GM21786 (cell line): ENCODE measurements at regions not wholly inside any gene's neighbourhood (a gene's known extent, or its start where the extent isn't known, plus 50 kb on each side); places are given as distances from the start of the nearest gene placed in this dataset.

ENCODE experiments used
- ATAC-seq: cut with Tn5 transposase; IDR thresholded peaks from one replicate; pipeline ENCODE4 v1.9.1; 2021; ENCODE audit not compliant: unreplicated experiment

DNA sequence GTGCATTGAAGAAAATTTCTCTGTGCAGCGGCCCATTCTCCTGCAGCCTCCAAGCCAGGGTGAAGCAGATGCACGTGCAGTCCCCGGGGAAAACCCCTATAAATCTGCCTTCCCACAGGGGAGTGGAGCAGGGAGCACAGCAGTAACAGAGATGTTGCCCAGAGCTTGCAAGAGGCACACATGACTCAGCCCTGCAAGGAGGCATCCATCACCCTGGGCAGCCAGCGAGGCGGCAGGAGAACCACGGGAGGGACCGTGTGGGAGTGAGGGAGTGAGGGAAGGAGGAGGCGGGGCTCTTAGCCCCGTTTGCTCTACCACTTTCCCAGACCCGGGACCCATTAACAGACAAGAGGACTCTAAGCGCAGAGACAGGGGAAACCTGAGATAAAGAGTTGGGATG is 96.2 kb upstream of the ARAP3 start:
- no peak for ATAC-seq

DNA sequence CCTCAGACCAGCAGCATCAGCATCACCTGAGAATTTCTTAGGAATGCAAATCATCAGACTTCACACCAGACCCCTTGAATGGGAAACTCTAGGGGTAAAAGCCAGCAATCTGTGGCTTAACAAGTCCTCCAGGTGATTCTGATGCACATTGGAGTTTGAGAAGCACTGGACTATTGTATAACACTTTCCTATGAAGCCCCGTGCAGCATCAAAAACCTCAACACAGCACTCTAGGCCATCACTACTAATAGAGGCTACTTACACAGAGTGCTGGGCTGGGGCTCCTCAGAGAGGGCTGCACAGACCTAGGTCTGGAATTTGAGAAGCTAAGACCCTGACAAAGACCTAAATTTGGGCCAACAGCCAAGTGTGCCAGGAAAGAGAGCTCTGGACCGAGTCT is 95.7 kb upstream of the ARAP3 start:
- no peak for ATAC-seq

DNA sequence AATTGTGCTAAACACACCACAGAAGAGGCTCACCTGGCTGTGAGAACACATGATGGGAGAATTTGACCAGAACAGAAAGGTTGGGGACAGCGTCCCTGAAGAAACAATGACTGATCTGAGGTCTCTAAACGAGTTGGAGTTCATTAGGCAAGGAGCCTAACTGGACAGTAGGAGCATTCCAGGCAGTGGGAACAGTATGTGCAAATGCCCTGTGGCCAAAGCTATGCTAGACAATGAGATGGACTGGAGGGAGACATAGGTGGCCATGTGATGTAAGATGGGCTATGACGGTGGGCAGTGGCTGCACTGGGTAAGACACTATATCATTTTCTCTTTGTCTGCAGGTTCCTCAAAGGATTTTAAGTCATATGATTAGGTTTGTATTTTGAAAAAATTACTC is 95.1 kb upstream of the ARAP3 start:
- no peak for ATAC-seq

DNA sequence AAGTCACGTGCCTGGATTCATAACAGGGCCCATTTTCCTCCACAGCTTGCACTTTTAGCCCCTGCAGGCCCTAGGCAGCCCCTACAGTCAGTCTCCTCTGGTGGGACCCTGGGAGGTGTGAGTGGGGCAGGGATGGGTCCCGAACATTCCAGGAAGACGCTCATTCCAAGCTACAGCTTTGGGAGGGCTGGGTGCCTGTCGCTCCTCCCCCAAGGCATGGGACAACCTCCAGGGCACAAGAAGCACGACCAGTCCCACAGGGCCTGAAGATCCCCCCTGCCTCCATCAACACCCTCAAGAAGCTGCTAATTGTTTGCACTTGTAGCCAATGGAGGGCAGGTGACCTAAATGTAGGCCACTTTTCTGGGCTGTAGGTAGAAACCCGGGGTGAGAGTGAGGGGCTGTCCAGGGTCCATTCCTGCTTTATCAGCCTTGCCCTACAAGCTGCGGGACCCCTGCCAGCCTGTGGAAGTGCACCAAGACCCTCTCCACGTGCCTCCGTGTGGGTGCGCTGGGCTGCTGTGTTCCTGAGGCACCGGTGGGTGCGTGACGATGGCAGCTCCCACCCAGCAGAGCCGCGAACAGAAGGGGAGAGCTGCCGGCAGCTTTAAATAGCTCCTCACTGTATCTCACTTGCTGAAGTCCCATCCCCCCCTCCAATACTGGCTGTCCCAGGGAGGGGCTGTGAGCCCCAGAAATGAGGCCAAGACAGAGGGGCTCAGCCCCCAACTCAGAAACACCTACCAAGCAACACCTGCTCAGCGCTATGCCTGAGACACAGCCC is 91.9 kb upstream of the ARAP3 start:
- no peak for ATAC-seq

DNA sequence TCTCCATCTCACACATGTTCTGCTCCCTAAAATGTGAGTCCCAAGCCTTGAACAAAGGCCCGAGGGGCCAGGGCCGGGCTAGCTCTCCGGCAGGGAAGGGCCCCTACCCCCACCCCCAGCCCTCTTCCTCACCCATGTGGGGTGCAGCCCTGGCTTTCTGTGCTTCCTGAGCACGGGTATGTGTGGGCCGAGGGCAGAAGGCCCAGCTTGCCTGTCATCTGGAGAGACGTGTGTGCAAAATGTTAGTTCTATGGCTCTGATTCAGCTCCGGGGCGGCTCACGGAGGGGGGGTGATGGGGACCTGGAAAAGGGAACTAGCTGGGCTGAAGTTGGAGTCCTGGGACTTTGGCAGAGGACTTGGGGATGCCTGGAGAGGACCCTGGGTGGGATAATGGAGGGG is 90.3 kb upstream of the ARAP3 start:
- ATAC-seq: no peak

DNA sequence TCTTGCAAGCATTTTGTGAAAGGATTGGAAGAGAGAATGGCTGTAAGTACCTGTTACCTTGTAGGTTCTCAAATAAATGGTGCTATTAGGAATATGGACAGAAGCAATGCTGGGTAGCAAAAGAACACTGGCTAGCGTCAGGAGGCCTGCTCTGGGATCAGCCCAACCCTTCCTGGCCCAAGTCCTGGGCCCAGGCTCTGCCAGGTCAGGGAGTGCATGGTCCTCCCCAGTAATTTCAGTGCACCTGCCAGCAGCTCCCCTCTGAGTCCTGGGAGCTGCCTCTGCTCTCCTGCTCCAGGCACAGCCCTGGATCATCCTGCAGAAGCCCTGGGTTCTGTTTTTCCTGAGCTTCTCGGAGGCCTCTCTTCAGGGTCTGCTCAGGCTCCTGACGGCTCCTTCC is 89.5 kb upstream of the ARAP3 start:
- no peak for ATAC-seq

DNA sequence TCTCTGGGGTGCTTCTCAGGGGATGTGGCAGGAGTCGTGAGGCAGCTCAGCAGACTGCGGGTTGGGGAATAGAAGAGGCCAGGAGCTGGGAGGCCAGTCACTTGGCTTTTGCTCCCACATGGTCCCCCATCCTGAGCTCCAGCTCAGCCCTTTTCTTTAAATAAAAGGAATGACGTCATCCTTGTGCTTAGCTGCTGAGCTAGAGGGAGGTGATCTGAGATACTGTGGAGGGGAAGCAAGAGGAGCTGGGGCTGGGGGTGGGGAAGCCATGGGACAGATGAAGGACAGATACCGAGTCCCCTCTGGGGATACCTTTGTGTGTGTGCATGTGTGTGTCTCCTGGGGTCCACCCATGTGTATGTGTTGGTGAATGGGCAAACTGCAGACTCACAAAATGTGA is 89.0 kb upstream of the ARAP3 start:
- no peak for ATAC-seq

DNA sequence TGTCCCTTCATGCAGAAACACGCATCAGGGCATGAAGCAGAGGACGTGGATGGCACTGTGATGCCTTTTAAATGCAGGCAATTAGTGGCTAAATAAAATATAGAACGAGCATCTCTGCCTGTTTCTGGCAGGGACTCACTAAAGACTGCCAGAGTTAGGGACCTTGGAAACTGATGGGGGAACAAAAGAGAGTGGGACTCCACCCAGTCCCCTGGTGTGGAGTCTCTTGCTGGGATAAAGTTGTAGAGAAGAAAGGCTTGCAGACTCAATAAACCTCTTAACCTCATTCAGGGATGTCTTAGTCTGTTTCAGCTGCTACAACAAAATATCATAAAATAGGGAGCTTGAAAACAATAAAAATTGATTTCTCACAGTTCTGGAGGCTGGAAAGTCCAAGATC is 87.6 kb upstream of the ARAP3 start:
- ATAC-seq: no peak

DNA sequence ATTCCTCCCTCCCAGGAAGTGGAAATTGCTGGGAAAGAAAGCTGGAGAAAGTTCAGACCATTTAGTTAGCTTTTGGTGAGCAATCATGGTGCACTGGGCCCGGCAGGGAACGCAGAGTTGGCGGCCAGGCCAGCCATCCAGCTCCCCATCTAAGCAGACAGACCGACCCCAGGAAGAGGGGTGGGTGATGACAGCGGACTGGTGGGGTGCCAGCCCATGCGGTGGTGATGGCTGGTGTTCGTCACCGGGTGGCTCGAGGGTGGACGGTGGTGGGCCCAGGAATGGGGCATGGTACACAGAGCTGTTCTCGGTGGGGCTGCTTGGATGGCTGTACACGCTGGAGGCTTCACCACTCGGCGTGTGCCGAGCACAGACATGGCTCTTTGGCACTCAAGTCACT is 85.6 kb upstream of the ARAP3 start:
- ATAC-seq: no peak

DNA sequence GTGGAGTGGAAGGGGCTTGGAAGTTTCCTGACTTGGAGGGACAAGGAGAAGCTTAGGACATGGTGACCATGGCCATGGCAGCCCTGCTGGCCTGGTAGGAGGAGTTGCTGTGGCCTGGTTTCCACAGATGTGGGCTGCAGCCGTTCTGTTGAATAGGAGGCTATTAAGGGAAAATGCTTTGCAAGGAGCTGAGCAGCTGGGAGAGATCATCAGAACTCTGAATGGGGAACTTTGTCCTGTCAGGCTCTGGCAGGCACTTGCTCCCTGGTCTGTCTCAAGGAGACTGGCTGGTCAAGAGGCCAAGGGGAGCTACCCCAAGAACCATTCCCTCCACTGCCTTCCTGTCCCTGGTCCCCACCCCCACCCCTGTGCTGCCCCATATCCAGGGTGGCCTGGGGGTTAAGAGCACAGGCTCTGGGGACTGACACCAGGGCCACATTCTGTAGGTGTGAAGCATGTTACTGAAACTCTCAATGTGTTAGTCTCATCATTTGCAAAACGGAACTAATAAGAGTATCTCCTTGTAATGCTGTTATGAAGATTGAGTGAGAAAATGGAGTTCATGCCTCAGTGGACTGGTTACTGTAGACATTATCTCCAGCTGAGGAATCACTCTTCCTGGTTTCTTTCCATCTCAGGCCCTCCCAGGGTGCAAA is 84.0 kb upstream of the ARAP3 start:
- no peak for ATAC-seq

DNA sequence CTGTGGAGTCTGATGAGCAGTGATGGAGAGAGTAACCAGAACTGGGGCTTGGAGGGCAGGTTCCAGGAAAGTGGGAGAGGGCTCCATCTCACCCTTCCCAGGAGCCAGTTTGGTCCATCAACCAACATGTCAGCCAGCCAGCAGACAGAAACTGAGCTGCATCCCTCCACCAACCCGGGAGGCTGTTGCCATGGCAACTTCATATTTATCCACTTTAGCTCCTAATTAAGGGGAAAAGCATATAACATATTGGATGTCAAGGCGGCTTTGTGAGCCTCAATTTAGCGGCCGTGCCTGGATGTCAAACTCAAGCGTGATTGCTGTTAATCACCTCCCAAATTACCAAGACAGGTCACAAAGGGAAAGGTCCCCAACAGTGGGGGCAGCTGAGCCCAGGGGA is 81.5 kb upstream of the ARAP3 start:
- ATAC-seq: no peak

DNA sequence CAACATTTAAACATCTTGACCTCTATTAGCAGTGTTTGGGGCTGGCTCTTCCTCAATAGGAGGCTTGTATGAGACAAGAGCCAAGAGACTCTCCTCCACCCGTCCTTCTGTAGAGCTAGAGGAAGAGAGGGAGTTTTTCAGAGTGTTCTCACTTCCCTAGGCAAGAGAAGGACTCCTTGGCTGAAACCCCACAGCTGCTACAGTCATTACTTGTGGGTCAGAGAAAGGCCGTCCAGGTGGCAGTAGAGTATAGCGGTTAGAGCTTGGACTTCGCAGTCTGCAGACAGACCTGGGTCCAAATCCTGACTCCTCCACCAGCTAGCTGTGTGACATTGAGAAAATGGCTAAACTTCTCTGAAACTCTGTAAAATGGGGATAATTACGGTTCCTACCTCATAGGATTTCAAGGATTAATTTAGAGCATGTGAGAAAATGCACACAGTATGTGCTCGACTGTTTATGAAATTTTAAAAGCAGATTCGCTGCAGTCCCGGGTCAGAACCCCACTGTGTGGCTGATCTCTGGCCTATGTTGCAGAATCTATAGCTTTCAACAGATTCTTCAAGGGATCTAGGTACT is 80.8 kb upstream of the ARAP3 start:
- no peak for ATAC-seq

DNA sequence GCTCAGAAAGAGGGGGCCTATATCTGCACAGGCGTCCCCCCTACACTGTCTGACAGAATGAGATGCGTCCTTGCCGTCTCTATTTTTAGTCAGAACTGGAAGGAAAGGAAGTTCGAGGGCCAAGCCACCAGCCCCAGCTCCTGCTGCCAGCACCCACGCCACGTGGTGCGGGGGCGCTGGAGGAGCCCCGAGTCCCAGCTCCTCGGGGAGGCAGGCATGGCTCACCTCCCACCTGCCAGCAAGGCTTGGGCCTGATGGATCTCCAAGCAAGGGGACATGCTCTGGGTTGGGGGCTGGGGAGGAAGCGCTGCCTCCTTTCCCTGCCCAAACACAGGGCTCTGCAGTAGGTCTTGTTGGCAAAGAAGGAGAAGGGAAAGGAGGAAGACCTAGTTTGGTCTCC is 80.3 kb upstream of the ARAP3 start:
- ATAC-seq: no peak

DNA sequence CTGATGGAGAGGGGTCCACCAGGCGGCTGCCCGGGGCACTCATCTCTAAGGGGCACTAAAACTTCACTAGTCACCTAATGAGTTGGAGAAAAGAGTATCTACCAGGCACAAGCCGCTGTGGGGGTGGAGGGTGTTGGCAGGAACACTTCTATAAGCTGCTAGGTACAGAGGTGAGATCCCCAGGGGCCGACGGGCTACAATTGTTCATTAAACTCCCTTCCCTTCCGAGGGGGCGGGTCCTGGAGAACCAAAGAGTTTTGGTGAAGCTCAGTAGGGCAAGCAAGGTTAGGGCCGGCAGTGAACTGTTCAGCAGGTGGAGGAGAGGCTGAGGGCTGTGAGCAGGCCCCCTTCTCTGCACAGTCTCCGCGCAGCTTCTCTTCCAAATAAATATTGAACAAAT is 78.7 kb upstream of the ARAP3 start:
- ATAC-seq: no peak

DNA sequence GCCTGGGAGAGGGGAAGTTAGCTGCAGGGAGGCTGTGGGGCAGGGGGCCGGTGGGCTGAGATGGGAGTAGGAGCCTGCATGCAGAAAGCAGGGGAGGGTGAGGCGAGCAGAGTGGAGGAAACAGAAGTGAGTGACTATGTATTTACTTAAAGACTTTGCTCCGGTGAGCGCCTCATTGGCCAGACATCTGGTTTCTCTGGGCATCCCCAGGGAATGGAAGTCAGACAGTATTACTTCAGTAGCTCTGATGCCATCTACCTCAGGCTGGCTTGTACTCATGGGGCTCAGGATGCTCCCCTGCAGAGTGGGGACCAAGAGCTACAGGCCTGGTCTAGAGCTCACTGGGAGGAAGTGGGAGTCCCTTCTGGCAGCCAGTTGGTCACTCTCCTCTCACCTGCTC is 78.2 kb upstream of the ARAP3 start:
- no peak for ATAC-seq

DNA sequence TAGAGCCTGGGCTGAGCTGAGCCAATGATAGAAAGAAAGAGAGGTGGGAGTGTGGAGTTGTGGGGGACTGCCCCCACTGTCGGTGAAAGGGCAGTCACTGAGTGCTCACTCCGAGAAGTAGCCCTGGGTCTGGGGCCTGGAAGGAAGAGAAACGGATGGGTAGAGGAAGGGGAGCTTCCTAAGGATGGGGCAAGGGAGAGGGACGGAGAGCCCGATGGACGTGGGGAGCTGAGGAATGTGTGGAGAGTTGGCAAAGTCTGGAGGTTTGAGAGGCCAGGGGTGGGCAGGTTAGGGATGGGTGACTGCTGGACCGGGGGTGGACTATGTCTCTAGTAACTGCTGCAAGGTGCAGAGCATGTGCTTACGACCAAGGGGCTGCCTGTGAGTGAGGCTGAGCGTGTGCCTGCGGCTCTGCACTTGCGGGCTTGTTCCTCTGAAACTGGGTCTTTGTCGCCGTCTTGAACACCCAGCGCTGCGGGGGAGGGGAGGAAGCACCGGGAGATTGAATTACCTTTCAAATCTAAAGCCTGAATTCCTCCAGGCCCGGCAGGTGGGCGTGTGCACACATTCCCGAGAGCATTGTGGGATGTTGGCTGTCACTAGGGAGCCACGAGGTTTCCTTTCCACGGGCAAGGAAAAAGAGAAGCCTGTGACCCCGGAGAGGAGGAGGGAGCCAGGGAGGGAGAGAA is 76.4 kb upstream of the ARAP3 start:
- ATAC-seq: no peak

DNA sequence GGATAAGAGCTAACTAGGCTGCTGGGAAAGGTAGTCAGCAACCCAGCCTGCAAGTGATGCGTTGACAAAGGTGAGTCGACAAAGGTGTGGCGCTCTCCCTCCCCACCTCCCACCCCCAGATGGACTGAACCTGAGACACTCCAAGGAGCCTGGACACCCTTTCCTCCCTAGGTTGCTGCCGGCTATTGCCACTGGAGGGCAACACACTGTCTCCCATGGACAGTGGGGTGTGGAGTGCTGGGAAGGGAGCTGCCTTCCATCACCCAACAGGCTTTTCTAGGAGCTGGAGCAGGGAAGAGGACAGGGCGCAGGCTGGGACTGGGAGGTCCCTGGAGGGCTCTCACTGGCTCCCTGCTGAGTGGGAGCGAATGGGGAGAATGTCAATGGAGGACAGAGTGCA is 75.4 kb upstream of the ARAP3 start:
- no peak for ATAC-seq

DNA sequence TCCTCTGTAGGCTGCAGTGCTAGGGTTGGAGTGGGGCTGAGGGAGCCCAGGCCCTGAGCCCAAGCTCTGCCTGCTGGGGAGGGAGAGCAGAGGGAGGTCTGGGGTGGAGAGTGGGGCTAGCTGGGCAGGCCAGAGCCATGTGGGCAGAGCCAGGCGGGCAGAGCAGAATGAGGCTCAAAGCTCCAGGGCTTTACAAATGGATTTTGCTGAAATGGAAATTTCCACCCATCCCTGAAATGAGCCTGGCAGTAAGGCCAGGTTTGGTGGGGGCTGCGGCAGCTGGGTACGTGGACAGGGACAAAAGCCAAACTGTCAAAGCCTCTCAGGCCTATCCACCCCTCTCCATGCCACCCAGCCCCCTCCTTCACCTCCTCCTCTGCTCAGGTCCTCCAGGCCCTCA is 74.2 kb upstream of the ARAP3 start:
- no peak for ATAC-seq

DNA sequence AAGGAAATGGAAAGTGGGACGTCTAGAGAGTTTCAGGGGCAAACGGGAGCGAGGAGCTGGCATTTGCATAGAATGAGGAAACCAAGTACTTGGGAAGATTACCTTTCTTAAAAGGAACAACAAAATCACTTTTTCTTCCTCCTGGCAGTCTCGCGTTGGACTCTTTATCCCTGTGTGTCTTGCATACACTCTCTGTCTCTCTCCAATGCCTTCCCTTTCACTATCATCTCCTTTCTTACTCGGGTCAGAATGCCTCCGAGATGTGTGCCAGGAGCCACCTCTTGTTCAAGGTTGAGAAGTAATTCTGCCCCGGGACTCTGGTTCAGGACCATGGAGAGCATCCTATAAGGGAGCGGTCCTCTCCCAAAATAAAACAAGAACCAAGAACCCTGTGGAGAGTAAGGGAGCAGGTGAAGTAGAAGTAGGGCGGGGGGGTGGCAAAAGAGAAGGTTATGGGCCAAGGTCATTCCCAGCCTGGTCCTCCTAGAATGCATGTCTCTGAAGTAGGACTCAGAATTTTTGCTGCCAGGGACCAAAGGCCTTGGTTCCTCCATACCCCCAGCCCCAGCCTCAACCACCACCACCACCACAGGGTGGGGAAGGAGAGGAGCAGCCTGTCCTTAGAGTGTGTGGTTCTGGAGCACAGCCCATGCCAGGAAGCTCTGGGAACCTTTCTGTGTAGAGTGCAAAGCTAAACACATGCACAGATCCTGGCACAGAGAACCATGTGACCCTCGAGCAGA is 72.1 kb upstream of the ARAP3 start:
- no peak for ATAC-seq

DNA sequence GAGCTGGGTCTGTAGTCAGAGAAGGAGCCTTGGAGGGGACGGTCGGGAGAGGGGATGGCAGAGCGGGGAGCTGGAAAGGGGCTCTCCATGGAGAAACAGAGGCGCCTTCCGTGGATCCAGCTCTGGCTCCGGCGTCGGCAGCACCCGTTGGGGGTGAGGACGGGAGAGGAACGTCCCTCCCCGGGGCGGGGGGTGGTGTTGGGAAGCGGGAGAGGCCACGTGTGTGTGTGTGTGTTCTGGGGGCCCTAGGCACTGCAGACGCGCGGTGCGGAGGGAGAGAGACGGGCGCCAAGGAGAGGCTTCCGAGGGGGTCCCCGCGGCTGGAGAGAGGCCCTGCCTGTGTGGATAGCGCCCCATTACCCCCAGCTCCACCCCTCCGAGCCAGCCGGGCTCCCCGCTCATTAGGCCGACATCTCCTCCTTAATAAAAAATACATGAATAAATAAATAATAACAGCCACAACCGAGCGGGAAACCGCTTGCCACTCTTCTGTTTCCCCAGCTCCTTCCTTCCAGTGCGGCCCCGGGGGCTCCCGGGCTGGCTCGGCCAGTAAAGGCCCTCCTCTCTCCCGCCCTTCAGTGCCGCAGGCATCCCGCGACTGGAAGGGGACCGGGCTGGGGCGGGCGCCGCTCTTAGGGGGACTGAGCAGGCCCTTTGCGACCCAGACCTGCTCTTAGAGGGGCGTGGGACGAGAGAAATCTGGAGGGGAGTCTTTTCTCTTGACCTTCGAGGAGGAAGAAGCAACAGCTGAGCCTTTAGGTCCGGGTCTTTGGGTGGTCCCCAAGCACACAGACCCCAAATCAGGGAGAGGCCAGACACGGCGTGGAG is 71.3 kb upstream of the ARAP3 start:
- ATAC-seq: no peak
